ENCODE measurements at regions not wholly inside any gene's neighbourhood (a gene's known extent, or its start where the extent isn't known, plus 50 kb on each side); places are given as distances from the start of the nearest gene placed in this dataset.

DNA sequence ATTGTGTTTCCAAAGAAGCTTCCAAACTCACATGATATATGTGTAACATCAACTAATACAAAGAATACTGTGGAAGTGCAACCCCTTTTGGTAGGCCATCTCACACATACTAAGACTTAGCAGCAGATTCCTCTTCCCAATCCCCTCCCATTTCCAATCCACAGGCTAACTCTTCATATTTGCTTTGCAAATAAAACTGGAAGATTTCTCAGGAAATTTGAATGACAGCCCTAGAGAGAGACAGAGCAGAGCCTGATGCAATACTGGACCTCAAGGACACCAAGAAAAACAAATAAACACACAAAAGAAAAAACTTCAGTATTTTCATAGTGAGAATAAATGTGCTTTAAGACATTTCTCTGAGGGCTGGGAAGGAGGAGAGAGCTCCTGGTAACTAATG is 190.2 kb upstream of the BRINP3 start:
- TF ChIP-seq, protein P1, sequence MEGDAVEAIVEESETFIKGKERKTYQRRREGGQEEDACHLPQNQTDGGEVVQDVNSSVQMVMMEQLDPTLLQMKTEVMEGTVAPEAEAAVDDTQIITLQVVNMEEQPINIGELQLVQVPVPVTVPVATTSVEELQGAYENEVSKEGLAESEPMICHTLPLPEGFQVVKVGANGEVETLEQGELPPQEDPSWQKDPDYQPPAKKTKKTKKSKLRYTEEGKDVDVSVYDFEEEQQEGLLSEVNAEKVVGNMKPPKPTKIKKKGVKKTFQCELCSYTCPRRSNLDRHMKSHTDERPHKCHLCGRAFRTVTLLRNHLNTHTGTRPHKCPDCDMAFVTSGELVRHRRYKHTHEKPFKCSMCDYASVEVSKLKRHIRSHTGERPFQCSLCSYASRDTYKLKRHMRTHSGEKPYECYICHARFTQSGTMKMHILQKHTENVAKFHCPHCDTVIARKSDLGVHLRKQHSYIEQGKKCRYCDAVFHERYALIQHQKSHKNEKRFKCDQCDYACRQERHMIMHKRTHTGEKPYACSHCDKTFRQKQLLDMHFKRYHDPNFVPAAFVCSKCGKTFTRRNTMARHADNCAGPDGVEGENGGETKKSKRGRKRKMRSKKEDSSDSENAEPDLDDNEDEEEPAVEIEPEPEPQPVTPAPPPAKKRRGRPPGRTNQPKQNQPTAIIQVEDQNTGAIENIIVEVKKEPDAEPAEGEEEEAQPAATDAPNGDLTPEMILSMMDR (IDR thresholded peaks at IDR 0.05) = no peak
- TF ChIP-seq CREB1 (CRISPR knock-in tag; IDR thresholded peaks at IDR 0.05) (no peak), IRF2 (CRISPR knock-in tag; IDR thresholded peaks at IDR 0.05; ENCODE audit: borderline replicate concordance, low read depth) (no peak)
- TF ChIP-seq, protein P2, sequence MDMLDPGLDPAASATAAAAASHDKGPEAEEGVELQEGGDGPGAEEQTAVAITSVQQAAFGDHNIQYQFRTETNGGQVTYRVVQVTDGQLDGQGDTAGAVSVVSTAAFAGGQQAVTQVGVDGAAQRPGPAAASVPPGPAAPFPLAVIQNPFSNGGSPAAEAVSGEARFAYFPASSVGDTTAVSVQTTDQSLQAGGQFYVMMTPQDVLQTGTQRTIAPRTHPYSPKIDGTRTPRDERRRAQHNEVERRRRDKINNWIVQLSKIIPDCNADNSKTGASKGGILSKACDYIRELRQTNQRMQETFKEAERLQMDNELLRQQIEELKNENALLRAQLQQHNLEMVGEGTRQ (CRISPR knock-in tag; IDR thresholded peaks at IDR 0.05) = no peak
- TF ChIP-seq, protein P3, sequence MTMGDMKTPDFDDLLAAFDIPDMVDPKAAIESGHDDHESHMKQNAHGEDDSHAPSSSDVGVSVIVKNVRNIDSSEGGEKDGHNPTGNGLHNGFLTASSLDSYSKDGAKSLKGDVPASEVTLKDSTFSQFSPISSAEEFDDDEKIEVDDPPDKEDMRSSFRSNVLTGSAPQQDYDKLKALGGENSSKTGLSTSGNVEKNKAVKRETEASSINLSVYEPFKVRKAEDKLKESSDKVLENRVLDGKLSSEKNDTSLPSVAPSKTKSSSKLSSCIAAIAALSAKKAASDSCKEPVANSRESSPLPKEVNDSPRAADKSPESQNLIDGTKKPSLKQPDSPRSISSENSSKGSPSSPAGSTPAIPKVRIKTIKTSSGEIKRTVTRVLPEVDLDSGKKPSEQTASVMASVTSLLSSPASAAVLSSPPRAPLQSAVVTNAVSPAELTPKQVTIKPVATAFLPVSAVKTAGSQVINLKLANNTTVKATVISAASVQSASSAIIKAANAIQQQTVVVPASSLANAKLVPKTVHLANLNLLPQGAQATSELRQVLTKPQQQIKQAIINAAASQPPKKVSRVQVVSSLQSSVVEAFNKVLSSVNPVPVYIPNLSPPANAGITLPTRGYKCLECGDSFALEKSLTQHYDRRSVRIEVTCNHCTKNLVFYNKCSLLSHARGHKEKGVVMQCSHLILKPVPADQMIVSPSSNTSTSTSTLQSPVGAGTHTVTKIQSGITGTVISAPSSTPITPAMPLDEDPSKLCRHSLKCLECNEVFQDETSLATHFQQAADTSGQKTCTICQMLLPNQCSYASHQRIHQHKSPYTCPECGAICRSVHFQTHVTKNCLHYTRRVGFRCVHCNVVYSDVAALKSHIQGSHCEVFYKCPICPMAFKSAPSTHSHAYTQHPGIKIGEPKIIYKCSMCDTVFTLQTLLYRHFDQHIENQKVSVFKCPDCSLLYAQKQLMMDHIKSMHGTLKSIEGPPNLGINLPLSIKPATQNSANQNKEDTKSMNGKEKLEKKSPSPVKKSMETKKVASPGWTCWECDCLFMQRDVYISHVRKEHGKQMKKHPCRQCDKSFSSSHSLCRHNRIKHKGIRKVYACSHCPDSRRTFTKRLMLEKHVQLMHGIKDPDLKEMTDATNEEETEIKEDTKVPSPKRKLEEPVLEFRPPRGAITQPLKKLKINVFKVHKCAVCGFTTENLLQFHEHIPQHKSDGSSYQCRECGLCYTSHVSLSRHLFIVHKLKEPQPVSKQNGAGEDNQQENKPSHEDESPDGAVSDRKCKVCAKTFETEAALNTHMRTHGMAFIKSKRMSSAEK (CRISPR knock-in tag; IDR thresholded peaks at IDR 0.05; ENCODE audit: borderline replicate concordance) = no peak
- TF ChIP-seq, protein P4, sequence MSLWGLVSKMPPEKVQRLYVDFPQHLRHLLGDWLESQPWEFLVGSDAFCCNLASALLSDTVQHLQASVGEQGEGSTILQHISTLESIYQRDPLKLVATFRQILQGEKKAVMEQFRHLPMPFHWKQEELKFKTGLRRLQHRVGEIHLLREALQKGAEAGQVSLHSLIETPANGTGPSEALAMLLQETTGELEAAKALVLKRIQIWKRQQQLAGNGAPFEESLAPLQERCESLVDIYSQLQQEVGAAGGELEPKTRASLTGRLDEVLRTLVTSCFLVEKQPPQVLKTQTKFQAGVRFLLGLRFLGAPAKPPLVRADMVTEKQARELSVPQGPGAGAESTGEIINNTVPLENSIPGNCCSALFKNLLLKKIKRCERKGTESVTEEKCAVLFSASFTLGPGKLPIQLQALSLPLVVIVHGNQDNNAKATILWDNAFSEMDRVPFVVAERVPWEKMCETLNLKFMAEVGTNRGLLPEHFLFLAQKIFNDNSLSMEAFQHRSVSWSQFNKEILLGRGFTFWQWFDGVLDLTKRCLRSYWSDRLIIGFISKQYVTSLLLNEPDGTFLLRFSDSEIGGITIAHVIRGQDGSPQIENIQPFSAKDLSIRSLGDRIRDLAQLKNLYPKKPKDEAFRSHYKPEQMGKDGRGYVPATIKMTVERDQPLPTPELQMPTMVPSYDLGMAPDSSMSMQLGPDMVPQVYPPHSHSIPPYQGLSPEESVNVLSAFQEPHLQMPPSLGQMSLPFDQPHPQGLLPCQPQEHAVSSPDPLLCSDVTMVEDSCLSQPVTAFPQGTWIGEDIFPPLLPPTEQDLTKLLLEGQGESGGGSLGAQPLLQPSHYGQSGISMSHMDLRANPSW (CRISPR knock-in tag; conservative IDR thresholded peaks at IDR 0.05; ENCODE audit: low read depth) = no peak
